PC-9 (cell line): ENCODE measurements at regions not wholly inside any gene's neighbourhood (a gene's known extent, or its start where the extent isn't known, plus 50 kb on each side); places are given as distances from the start of the nearest gene placed in this dataset.

Experiments used
- BruUV-seq: library from RNA; stranded (reverse); fragments of 400-500 nt; replicated peaks from 2 replicates; lab custom pipeline; 2021; lab: Mats Ljungman, UMichigan
- CTCF ChIA-PET: fragments of 300-600 bp; sonication (Branson Sonifier 250); formaldehyde crosslinking; loops from one replicate; lab custom pipeline; 2022; ENCODE audit warnings: antibody characterized with exemption; lab: Charles Lee
- POLR2A ChIA-PET: fragments of 300-600 bp; sonication (Branson Sonifier 250); formaldehyde crosslinking; loops from one replicate; lab custom pipeline; 2022; ENCODE audit warnings: antibody characterized with exemption; ENCODE audit not compliant: unreplicated experiment; lab: Charles Lee
- DNase-seq, 2 experiments: peaks; one replicate each; pipeline versions ENCODE4 v3.0.0 to v3.0.0-alpha.2; 2015 to 2022; ENCODE audit warnings: mixed read lengths in 1 of 2
- H2AFZ ChIP-seq: fragments of 200-600 bp; sonication (generic); 2 replicates; pipeline ENCODE4 v1.8.1; 2017; ENCODE audit warnings: antibody characterized with exemption
- H3F3A ChIP-seq: fragments of 200-600 bp; sonication (generic); 2 replicates; pipeline ENCODE4 v1.8.1; 2017; ENCODE audit warnings: antibody characterized with exemption, mild to moderate bottlenecking, low read depth; ENCODE audit not compliant: insufficient read depth
- H3K27ac ChIP-seq: fragments of 200-600 bp; sonication (generic); 2 replicates; pipeline ENCODE4 v1.6.1; 2016; ENCODE audit warnings: mixed run types
- H3K27me3 ChIP-seq: fragments of 200-600 bp; sonication (generic); 2 replicates; pipeline ENCODE4 v1.6.1; 2016; ENCODE audit warnings: low read depth, mixed run types; ENCODE audit not compliant: insufficient read depth
- H3K36me3 ChIP-seq: fragments of 200-600 bp; sonication (generic); 2 replicates; pipeline ENCODE4 v1.6.1; 2016; ENCODE audit warnings: low read depth, mixed run types
- H3K4me1 ChIP-seq: fragments of 200-600 bp; sonication (generic); replicated peaks from 2 replicates; pipeline ENCODE4 v1.6.1; 2016; ENCODE audit warnings: mixed run types; ENCODE audit not compliant: insufficient read depth
- H3K4me2 ChIP-seq: fragments of 200-600 bp; sonication (generic); 2 replicates; pipeline ENCODE4 v1.6.1; 2017; ENCODE audit warnings: mixed run types
- H3K4me3 ChIP-seq: fragments of 200-600 bp; sonication (generic); 2 replicates; pipeline ENCODE4 v1.6.1; 2016; ENCODE audit warnings: mixed run types
- H3K79me2 ChIP-seq: fragments of 200-600 bp; sonication (generic); 2 replicates; pipeline ENCODE4 v1.6.1; 2017; ENCODE audit warnings: low read depth, mixed run types
- H3K9me2 ChIP-seq: fragments of 200-600 bp; sonication (generic); 2 replicates; pipeline ENCODE4 v1.8.1; 2017; ENCODE audit warnings: mild to moderate bottlenecking; ENCODE audit not compliant: insufficient read depth
- H3K9me3 ChIP-seq: fragments of 200-600 bp; sonication (generic); 2 replicates; pipeline ENCODE4 v1.8.1; 2016; ENCODE audit warnings: low read depth; ENCODE audit not compliant: insufficient read depth
- H4K20me1 ChIP-seq: fragments of 200-600 bp; sonication (generic); 2 replicates; pipeline ENCODE4 v1.8.1; 2017; ENCODE audit not compliant: insufficient read depth
- EZH2 ChIP-seq: fragments of 200-600 bp; sonication (generic); IDR thresholded peaks from 2 replicates; pipeline ENCODE4 v1.8.0; 2017; ENCODE audit warnings: antibody characterized with exemption, low read depth
- intact Hi-C: fragments of 100-400 bp; cut with micrococcal nuclease; formaldehyde crosslinking; loops from one replicate; pipeline ENCODE4 v1.10.0; 2022; ENCODE audit not compliant: unreplicated experiment
- TF ChIP-seq, protein P1 (sequence below): fragments of 200-600 bp; sonication (generic); conservative IDR thresholded peaks from 2 replicates; pipeline ENCODE4 v1.6.1; 2017; ENCODE audit warnings: mixed run types, antibody characterized with exemption, mild to moderate bottlenecking, moderate library complexity

- H3K9me3 ChIP-seq: no peaks in the 10 kb centered on the region
- CTCF ChIA-PET: no interaction called here
- no peaks in the 10 kb centered on the region for H4K20me1 ChIP-seq
- H3K9me2 ChIP-seq: no peaks in the 10 kb centered on the region
- BruUV-seq: no TSS peak
- no peak overlapping the region for H3K4me2 ChIP-seq
- TF ChIP-seq, protein P1, sequence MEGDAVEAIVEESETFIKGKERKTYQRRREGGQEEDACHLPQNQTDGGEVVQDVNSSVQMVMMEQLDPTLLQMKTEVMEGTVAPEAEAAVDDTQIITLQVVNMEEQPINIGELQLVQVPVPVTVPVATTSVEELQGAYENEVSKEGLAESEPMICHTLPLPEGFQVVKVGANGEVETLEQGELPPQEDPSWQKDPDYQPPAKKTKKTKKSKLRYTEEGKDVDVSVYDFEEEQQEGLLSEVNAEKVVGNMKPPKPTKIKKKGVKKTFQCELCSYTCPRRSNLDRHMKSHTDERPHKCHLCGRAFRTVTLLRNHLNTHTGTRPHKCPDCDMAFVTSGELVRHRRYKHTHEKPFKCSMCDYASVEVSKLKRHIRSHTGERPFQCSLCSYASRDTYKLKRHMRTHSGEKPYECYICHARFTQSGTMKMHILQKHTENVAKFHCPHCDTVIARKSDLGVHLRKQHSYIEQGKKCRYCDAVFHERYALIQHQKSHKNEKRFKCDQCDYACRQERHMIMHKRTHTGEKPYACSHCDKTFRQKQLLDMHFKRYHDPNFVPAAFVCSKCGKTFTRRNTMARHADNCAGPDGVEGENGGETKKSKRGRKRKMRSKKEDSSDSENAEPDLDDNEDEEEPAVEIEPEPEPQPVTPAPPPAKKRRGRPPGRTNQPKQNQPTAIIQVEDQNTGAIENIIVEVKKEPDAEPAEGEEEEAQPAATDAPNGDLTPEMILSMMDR: no peak
- no peak for TF ChIP-seq EZH2
- no peak overlapping the region for H2AFZ ChIP-seq
- H3K79me2 ChIP-seq: no peaks in the 10 kb centered on the region
- no peak overlapping the region for H3K27ac ChIP-seq
- H3K4me1 ChIP-seq: no peaks in the 10 kb centered on the region
- H3K27me3 ChIP-seq: peaks cover 9% of the 10 kb centered on the region; the same call in 1 of the 2 replicates
- POLR2A ChIA-PET: no interaction called here
- DNase-seq: peak in 1 of 2 experiments; percentile 28
- intact Hi-C loops: no loop called here
- H3K36me3 ChIP-seq: no peaks in the 10 kb centered on the region
- H3K4me3 ChIP-seq: no peak overlapping the region
- no peaks in the 10 kb centered on the region for H3F3A ChIP-seq
Observed at GRCh38 chr2:23007631-23008235, 377.2 kb upstream of the KLHL29 start.

GRCh38 chr2:23008440-23008839, 376.5 kb upstream of the KLHL29 start:
- Histone ChIP-seq H3F3A (no peaks in the 10 kb centered on the region), H3K27me3 (peaks cover 11% of the 10 kb centered on the region; the same call in 1 of the 2 replicates), H3K79me2 (no peaks in the 10 kb centered on the region), H2AFZ (no peak overlapping the region), H3K27ac (no peak overlapping the region), H3K4me3 (no peak overlapping the region), H3K4me2 (no peak overlapping the region), H3K9me2 (no peaks in the 10 kb centered on the region), H3K9me3 (no peaks in the 10 kb centered on the region), H3K4me1 (no peaks in the 10 kb centered on the region), H3K36me3 (no peaks in the 10 kb centered on the region), H4K20me1 (no peaks in the 10 kb centered on the region)
- no TSS peak for BruUV-seq
- CTCF ChIA-PET: no interaction called here
- POLR2A ChIA-PET: no interaction called here
- no peak for DNase-seq
- TF ChIP-seq EZH2: no peak
- TF ChIP-seq, protein P1: no peak
- intact Hi-C loops: no loop called here

DNA sequence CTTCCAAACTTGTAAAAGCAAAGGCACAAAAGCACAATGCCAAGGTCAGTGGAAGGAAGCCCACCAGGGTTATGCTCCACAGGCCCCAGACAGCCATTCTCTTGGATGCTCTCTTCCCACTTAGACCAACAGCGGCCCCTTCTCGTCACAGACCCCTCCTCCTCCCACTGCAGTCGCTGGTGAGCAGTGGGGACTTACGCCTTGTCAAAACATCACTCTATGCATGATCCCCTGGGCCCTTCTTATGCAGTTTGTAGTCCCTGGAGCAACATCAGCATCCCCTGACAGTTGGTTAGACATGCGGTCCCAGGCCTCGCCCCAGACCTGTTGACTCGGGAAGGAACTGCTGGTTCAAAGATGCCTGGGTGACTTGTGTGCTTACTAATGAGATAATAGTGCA, 376.0 kb upstream of the KLHL29 start:
- no peak for DNase-seq
- Histone ChIP-seq H3K4me2 (no peak overlapping the region), H3K27ac (no peak overlapping the region), H3K4me1 (no peaks in the 10 kb centered on the region), H2AFZ (no peak overlapping the region), H3K9me2 (no peaks in the 10 kb centered on the region), H3K27me3 (peaks cover 11% of the 10 kb centered on the region; the same call in 1 of the 2 replicates), H3K36me3 (no peaks in the 10 kb centered on the region), H3K79me2 (no peaks in the 10 kb centered on the region), H4K20me1 (no peaks in the 10 kb centered on the region), H3K9me3 (no peaks in the 10 kb centered on the region), H3K4me3 (no peak overlapping the region), H3F3A (no peaks in the 10 kb centered on the region)
- intact Hi-C loops: no loop called here
- TF ChIP-seq EZH2: no peak
- ChIA-PET CTCF (no interaction called here), POLR2A (no interaction called here)
- no TSS peak for BruUV-seq
